Heart left ventricle (tissue), 16 donors: ENCODE measurements at regions not wholly inside any gene's neighbourhood (a gene's known extent, or its start where the extent isn't known, plus 50 kb on each side); places are given as distances from the start of the nearest gene placed in this dataset.

Experiments used
- ATAC-seq, 4 donors: fragments of 200-7000 bp; cut with Tn5 transposase; one replicate each; pipeline ENCODE4 v1.9.1; 2020 to 2022; ENCODE audit warnings: moderate library complexity in 4 of 4, mild to moderate bottlenecking in 3 of 4, moderate number of reproducible peaks in 1 of 4
- DNase-seq, 5 donors: peaks; one replicate each; pipeline ENCODE4 v3.0.0-alpha.2; 2020
- H3K27ac ChIP-seq, 12 donors: fragments of 200-600 bp; sonication (generic) in 4 of 12; one replicate each; pipeline versions ENCODE4 v1.5.0 to v1.8.0; 2016 to 2022; ENCODE audit warnings: mild to moderate bottlenecking in 2 of 12
- H3K27me3 ChIP-seq, 9 donors: fragments of 200-600 bp; sonication (generic) in 2 of 9; one replicate each; pipeline versions ENCODE4 v1.5.1 to v1.8.0; 2016 to 2022; ENCODE audit warnings: mild to moderate bottlenecking in 3 of 9
- H3K36me3 ChIP-seq, 9 donors: fragments of 200-600 bp; sonication (generic) in 2 of 9; one replicate each; pipeline versions ENCODE4 v1.5.0 to v1.8.0; 2018 to 2022; ENCODE audit warnings: mild to moderate bottlenecking in 2 of 9
- H3K4me1 ChIP-seq, 12 donors: fragments of 200-600 bp; sonication (generic) in 4 of 12; one replicate each; pipeline versions ENCODE4 v1.5.0 to v1.8.0; 2016 to 2022; ENCODE audit warnings: mild to moderate bottlenecking in 3 of 12
- H3K4me3 ChIP-seq, 12 donors: fragments of 200-600 bp; sonication (generic) in 4 of 12; one replicate each; pipeline versions ENCODE4 v1.5.0 to v1.8.0; 2017 to 2022; ENCODE audit warnings: mild to moderate bottlenecking in 9 of 12, moderate library complexity in 4 of 12
- H3K9me3 ChIP-seq, 12 donors: fragments of 200-600 bp; sonication (generic) in 4 of 12; one replicate each; pipeline versions ENCODE4 v1.5.0 to v1.8.0; 2016 to 2022; ENCODE audit warnings: mild to moderate bottlenecking in 1 of 12
- CTCF ChIP-seq, 12 donors: fragments of 200-600 bp; sonication (generic) in 4 of 12; IDR thresholded peaks; one replicate each; pipeline versions ENCODE4 v1.5.0 to v1.8.0; 2018 to 2022; ENCODE audit warnings: antibody characterized with exemption in 12 of 12, mild to moderate bottlenecking in 5 of 12
- POLR2A ChIP-seq, 2 donors: fragments of 450-650 bp; IDR thresholded peaks; one replicate each; pipeline ENCODE4 v1.6.1; 2017; ENCODE audit warnings: antibody characterized with exemption in 2 of 2, mild to moderate bottlenecking in 2 of 2, moderate library complexity in 2 of 2
- WGBS, 4 donors: extraction: QIAGEN DNeasy Blood & Tissue Kit in 2 of 4; methylation state at CpG; one replicate each; pipeline versions ENCODE4 v1.1.5 to v1.1.7; 2013 to 2018; 5-methylcytosine and 5-hydroxymethylcytosine counted together
- intact Hi-C, 10 donors: fragments of 100-400 bp; cut with DNase I; formaldehyde crosslinking; loops; one replicate each; pipeline versions ENCODE4 v1.11.1 to v1.14.2; 2022
- donor health status: ischemic (EF 13 %, LVEDD 7.1; RV severe dilation, severe dysfunction).
- donor health status: healthy with polysubstance abuse.
- donor health status: DM: no; HTN: yes; CAD: no.
- donor health status: DM: no; HTN: no; CAD: no.
- donor health status: ischemic (EF 25% LVEDD 6.9; RV normal size, moderate dysfunction).
- donor health status: ischemic (EF 25% LVEDD 5.7; RV mildly dilated, moderate dysfunction).
- donor health status: healthy.
- donor health status: DM: yes; HTN: yes; CAD: no.
- donor health status: ischemic (EF 35%, LVEDD 5.7; RV mildly dilated, moderate dysfunction).
- donor health status: nonischemic (EF 11% LVEDD 7.7; RV severe dilation, severe dysfunction).
- donor health status: DM: yes; HTN: yes; CAD: no.
- donor health status: PGD.
- donor health status: ischemic (EF 29% LVEDD 5.4; RV normal size, mild dysfunction).
- donor health status: nonischemic (EF 23%, LVEDD 6.1; RV moderate dilation, normal function).

DNA sequence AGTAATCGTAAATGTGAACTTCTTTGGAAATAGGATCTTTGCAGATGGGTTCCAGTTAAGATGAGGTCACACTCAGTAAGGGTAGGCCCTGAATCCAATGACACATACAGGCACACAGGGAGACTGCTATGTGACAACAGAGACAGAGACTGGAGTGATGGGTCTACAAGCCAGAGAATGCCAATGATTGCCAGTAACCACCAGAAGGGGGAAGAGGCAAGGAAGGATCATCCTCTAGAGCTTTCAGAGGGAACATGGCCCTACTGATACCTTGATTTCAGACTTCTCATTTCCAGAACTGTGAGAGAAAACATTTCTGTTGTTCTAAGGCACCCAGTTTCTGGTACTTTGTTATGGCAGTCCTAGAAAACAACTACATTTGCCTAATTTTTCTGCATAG lies 73.1 kb upstream of the CCDC160 start:
- intact Hi-C loops, result no loop called here
- Histone ChIP-seq H3K4me3 (no peak overlapping the region), H3K27ac (no peak overlapping the region), H3K36me3 (no peaks in the 10 kb centered on the region), H3K27me3 (peaks cover 0 to 6% (median 0%) of the 10 kb centered on the region in 9 donors), H3K4me1 (no peaks in the 10 kb centered on the region), H3K9me3 (no peaks in the 10 kb centered on the region)
- no peak for DNase-seq
- ATAC-seq, result no peak
- 69 to 91% (median 83%) methylated on average over 1 of the region's 1 CpG for WGBS, 4 donors
- no peak for TF ChIP-seq CTCF (IDR thresholded peaks at IDR 0.05)
- no peak for TF ChIP-seq POLR2A (IDR thresholded peaks at IDR 0.05)

GRCh38 chrX:134167591-134168203 lies 69.3 kb upstream of the CCDC160 start:
- Histone ChIP-seq H3K4me3 (no peak overlapping the region), H3K27me3 (peaks cover 0 to 15% (median 0%) of the 10 kb centered on the region in 9 donors), H3K27ac (no peak overlapping the region), H3K9me3 (no peaks in the 10 kb centered on the region), H3K36me3 (no peaks in the 10 kb centered on the region), H3K4me1 (peaks cover 0 to 6% (median 0%) of the 10 kb centered on the region in 12 donors)
- WGBS, 4 donors, result 60 to 91% (median 73%) methylated on average over 6 of the region's 6 CpGs
- no peak for DNase-seq
- TF ChIP-seq POLR2A (IDR thresholded peaks at IDR 0.05), result no peak
- TF ChIP-seq CTCF (IDR thresholded peaks at IDR 0.05), result no peak
- intact Hi-C loops, result no loop called here
- no peak for ATAC-seq

- Histone ChIP-seq H3K27ac (peak overlapping the region in 1 of 12 donors; percentile 50), H3K4me3 (peak overlapping the region in 11 of 12 donors; percentile 34 to 65 (median 55)), H3K27me3 (peaks cover 0 to 47% (median 0%) of the 10 kb centered on the region in 9 donors), H3K9me3 (no peaks in the 10 kb centered on the region), H3K36me3 (no peaks in the 10 kb centered on the region), H3K4me1 (peaks cover 0 to 6% (median 0%) of the 10 kb centered on the region in 12 donors)
- intact Hi-C loops, result no loop called here
- ATAC-seq, result peak in 3 of 4 donors; percentile 45 to 78 (median 71)
- TF ChIP-seq POLR2A (IDR thresholded peaks at IDR 0.05) (no peak), CTCF (IDR thresholded peaks at IDR 0.05) (no peak)
- 1 to 44% (median 18%) methylated on average over 36 to 74 of the region's 74 CpGs for WGBS, 4 donors
- DNase-seq, result peak; percentile 13 to 62 (median 31)
These were observed 65.1 kb upstream of the CCDC160 start for GRCh38 chrX:134171661-134172587.
